HG02623 (cell line): ENCODE measurements at regions not wholly inside any gene's neighbourhood (a gene's known extent, or its start where the extent isn't known, plus 50 kb on each side); places are given as distances from the start of the nearest gene placed in this dataset.
"Not testable (repeated sequence)": the region's sequence is repeated elsewhere in the genome, so short reads cannot be mapped to it uniquely, and the experiment has no call there.

Source experiments
- ATAC-seq: cut with Tn5 transposase; IDR thresholded peaks from one replicate; pipeline ENCODE4 v1.9.1; 2021; ENCODE audit warnings: moderate library complexity; ENCODE audit not compliant: unreplicated experiment

DNA sequence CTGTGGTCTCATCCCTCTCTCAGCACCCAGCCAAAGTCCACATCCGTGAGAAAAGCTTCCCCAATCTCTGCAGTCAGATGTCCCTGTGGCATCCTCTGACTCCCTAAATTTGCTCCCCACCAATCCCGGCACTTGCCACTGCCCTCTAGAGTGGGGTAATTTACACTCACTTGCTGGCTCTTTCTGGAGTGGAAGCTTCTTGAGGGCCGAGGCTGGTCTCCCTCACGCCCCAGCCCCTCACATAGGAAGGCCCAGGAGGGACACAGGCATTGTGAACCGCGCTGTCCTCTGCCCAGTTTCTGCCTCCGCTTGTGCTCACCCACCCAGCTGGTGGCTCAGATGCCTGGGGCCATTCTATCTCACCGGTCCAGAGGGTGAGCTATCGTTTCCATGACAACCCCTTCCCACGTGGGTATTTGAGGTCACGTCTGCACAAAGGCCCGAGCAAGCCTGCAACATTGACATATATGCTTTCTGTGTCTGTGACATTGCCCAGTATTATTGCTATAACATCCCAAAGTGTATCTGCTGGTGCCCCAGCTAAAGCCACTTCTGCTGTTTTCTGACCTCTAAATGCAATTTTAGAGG is 97.3 kb upstream of the CTBP2 start:
- ATAC-seq, result no peak

GRCh38 chr10:125256026-125256425 is 95.7 kb upstream of the CTBP2 start:
- no peak for ATAC-seq

GRCh38 chr10:125252937-125253336 is 92.6 kb upstream of the CTBP2 start:
- no peak for ATAC-seq

GRCh38 chr10:125250834-125251233 is 90.5 kb upstream of the CTBP2 start:
- not testable (repeated sequence) for ATAC-seq

GRCh38 chr10:125249948-125250347 is 89.6 kb upstream of the CTBP2 start:
- no peak for ATAC-seq

- no peak for ATAC-seq
Measured at GRCh38 chr10:125248489-125248888, 88.1 kb upstream of the CTBP2 start.

- no peak for ATAC-seq
Measured at GRCh38 chr10:125247576-125247975, 87.2 kb upstream of the CTBP2 start.

- ATAC-seq, result no peak
Measured at GRCh38 chr10:125243532-125244253, 83.3 kb upstream of the CTBP2 start.

- ATAC-seq, result no peak
Measured at GRCh38 chr10:125238682-125239081, 78.3 kb upstream of the CTBP2 start.

DNA sequence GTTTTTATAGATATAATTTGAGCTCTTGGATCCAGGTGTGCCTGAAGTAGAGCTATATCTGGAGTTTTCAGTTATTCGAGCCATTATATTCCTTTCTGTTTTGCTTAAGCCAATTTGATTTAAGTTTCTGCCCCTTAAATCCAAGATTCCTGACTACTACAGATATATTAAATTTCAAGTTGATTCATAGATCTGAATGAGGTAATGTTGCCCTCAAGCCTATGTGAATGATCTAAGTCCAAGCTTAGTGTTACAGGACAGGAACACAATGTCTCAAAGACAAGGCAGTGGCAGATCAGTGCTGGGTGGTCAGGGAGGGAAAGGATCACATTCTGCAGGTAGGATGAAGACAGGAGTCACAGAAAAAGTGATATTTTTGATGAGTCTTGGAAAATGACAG is 75.7 kb upstream of the CTBP2 start:
- ATAC-seq, result no peak

DNA sequence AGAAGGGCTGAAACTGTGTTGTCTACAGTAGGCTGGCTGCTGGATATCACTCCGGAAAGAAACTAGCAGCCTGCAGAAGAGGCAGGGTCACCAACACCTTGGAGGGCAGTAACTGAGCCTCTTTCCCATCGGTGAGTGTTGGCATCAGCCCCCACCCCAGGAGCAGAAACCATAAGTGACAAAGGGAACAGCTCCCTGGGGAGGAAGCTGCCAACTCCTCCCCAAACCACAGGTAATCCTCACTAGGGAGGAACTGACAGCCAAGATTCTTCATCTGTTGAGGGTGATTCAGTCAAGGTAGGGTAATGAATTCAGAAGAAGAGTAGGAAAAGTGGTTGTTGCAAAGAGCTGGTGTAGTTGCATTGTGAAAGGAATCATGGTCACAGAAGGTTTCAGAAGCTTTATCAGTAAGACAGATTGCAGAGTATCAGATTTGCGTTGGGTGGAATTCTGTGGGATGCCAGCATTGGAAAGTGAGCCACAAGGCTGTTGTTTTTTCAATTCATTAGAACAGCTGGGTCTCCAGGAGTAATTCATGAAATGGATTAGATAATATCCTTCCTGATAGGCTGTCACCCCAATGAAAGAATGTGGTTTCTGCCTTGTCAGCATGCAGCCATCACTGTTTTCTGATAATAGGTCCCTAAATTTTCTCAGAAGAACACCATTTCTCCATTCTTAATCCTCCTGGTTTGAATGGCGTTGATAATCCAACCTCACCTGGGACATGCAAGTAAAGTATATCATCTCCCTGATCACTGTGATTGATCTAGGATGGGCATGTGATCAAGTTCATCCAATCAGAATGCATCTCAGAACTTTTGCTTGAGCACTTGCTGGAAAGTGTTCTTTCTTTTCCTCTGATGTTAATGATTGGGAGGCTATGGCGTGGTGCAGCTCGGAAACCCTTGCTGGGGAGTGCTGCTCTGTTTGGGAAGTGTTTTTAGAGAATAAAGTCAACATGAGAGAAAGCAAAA is 75.0 kb upstream of the CTBP2 start:
- no peak for ATAC-seq

- not testable (repeated sequence) for ATAC-seq
Measured at GRCh38 chr10:125234576-125234975, 74.2 kb upstream of the CTBP2 start.

- ATAC-seq, result no peak
Measured at GRCh38 chr10:125233726-125234125, 73.4 kb upstream of the CTBP2 start.

- no peak for ATAC-seq
Measured at GRCh38 chr10:125232841-125233240, 72.5 kb upstream of the CTBP2 start.

DNA sequence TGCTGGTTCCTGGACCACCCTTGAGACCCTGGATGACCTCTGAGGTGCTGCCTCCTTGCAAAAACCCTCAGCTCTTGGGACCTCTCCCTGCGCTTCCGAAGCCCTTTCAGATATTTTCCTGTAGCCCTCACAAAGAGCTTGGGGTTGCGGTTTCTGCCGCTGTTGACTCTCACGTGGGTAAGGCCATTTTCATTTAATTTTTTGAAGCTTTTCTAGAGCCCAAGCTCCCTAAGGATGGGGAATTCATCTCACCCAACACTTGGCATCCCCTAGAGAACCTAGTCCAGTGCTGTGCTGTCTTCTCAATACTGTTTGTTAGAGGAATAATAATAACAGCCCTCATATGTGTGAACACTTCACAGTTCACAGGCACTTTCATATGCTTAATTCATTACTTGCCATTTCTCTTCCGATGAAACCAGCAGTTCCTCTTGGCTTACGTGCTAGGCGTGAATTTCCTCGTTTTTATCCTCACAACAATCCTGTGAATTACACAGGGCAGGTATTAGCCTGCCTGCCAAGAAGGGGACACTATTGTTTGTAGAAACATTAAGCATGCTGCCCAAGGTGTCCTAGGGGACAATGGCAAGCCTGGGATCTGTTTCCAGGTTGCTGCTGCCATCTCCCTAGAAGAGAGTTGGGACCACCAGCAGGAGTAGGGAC is 71.6 kb upstream of the CTBP2 start:
- no peak for ATAC-seq

GRCh38 chr10:125231116-125231812 is 70.9 kb upstream of the CTBP2 start:
- ATAC-seq, result no peak

DNA sequence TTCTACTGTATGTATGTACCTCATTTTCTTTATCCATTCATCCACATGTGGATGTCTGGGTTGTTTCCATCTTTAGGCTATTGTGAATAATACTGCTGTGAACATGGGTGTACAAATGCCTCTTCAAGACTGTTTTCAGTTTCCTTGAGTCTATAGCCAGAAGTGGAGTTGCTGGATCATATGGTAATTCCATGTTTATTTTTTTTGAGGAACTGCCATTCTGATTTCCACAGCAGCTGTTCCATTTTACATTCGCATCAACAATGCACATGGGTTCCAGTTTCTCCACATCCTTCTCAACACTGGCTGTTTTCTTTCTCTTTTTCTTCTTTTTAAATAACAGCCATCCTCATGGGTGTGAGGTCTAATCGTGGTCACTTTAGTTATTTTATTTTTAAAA is 69.9 kb upstream of the CTBP2 start:
- ATAC-seq, result no peak

DNA sequence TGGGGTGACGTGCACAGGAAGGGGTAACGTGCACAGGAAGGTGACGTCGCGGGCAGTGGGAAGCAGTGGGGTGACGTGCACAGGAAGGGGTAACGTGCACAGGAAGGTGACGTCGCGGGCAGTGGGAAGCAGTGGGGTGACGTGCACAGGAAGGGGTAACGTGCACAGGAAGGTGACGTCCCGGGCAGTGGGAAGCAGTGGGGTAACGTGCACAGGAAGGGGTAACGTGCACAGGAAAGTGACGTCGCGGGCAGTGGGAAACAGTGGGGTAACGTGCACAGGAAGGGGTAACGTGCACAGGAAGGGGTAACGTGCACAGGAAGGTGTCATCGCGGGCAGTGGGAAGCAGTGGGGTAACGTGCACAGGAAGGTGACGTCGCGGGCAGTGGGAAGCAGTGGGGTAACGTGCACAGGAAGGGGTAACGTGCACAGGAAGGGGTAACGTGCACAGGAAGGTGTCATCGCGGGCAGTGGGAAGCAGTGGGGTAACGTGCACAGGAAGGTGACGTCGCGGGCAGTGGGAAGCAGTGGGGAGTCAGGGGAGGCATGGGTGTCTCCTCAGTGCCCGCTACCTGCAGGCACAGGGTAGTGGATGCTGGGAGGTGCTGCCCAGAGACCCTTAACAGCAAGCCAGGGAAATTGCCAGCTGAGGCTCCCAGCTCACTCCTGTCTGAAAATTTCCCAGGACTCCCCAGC is 68.0 kb upstream of the CTBP2 start:
- ATAC-seq, result not testable (repeated sequence)

DNA sequence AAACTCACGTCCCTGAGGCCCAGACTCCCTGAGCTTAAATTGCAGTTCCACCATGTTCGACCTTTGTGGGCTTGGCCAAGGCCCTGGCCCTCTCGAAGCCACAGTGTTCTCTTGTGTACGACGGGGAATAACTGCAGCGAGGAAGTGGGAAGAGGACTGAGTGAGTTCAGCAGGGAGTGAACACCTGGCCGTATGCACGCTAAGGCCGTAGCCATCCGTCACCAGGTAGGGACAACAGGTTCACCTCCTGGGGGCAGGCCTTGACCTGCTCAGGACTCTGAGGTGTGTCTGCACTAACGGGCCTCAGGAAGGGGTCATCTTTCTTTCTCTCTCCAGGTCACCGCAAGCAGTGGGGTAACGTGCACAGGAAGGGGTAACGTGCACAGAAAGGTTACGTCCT is 67.2 kb upstream of the CTBP2 start:
- no peak for ATAC-seq

DNA sequence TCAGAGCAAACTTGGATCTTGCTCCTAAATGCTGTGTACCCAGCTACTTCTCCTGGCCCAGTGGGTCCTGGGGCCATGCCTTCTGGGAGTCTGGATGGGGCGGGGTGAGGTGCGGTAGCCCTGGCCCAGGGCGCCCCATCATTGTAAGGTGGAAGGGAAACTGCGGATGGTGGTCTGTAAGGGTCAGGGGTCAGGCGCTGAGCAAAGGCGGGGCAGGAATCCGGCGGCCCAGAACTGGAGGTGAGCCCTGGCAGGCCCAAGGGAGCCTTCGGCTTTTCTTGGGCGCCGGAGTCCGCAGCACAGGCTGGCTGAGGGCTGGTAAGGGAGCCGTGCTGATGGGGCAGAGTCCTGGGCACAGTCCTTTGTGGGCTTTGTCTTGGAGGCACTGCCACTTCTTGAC is 66.5 kb upstream of the CTBP2 start:
- ATAC-seq, result no peak
